H9 (cell line): ENCODE measurements at regions not wholly inside any gene's neighbourhood (a gene's known extent, or its start where the extent isn't known, plus 50 kb on each side); places are given as distances from the start of the nearest gene placed in this dataset.

Experiments
- DNase-seq: peaks from one replicate; pipeline ENCODE4 v3.0.0-alpha.2; 2017
- H2AFZ ChIP-seq: one replicate; pipeline ENCODE4 v1.6.1; 2013; ENCODE audit warnings: mild to moderate bottlenecking, low read length, control low read depth, moderate library complexity
- H2AK5ac ChIP-seq: 2 replicates; pipeline ENCODE4 v1.6.1; 2013; ENCODE audit warnings: low read length, control low read depth, mixed read lengths; ENCODE audit not compliant: insufficient read length
- H2BK120ac ChIP-seq: one replicate; pipeline ENCODE4 v1.6.1; 2013; ENCODE audit warnings: low read depth, mild to moderate bottlenecking, low read length, control low read depth, inconsistent platforms; ENCODE audit not compliant: poor library complexity, severe bottlenecking
- H2BK12ac ChIP-seq: 2 replicates; pipeline ENCODE4 v1.6.1; 2013; ENCODE audit warnings: low read length, control low read depth, mixed read lengths, low read depth; ENCODE audit not compliant: insufficient read length
- H2BK15ac ChIP-seq: 2 replicates; pipeline ENCODE4 v1.6.1; 2013; ENCODE audit warnings: low read depth, low read length, control low read depth
- H2BK20ac ChIP-seq: one replicate; pipeline ENCODE4 v1.6.1; 2013; ENCODE audit warnings: low read depth, mild to moderate bottlenecking, low read length, control low read depth, inconsistent platforms; ENCODE audit not compliant: poor library complexity, severe bottlenecking
- H2BK5ac ChIP-seq: 2 replicates; pipeline ENCODE4 v1.6.1; 2013; ENCODE audit warnings: low read length, control low read depth, mixed read lengths; ENCODE audit not compliant: insufficient read length
- H3K14ac ChIP-seq: 2 replicates; pipeline ENCODE4 v1.6.1; 2013; ENCODE audit warnings: low read length, control low read depth; ENCODE audit not compliant: insufficient read depth
- H3K18ac ChIP-seq: 2 replicates; pipeline ENCODE4 v1.6.1; 2013; ENCODE audit warnings: low read depth, mild to moderate bottlenecking, mixed read lengths, low read length, control low read depth; ENCODE audit not compliant: insufficient read length
- H3K23ac ChIP-seq: 2 replicates; pipeline ENCODE4 v1.6.1; 2013; ENCODE audit warnings: low read length, control low read depth, mixed read lengths, low read depth; ENCODE audit not compliant: insufficient read length
- H3K23me2 ChIP-seq: 2 replicates; pipeline ENCODE4 v1.6.1; 2013; ENCODE audit warnings: low read depth, mild to moderate bottlenecking, mixed read lengths, low read length, control low read depth; ENCODE audit not compliant: insufficient read length, poor library complexity, severe bottlenecking
- H3K27ac ChIP-seq: 2 replicates; pipeline ENCODE4 v1.5.1; 2013; ENCODE audit warnings: low read length, control low read depth, mixed read lengths, low read depth; ENCODE audit not compliant: insufficient read length
- H3K27me3 ChIP-seq: 2 replicates; pipeline ENCODE4 v1.6.1; 2013; ENCODE audit warnings: low read length, control low read depth, inconsistent platforms; ENCODE audit not compliant: insufficient read depth
- H3K4ac ChIP-seq: 2 replicates; pipeline ENCODE4 v1.6.1; 2013; ENCODE audit warnings: low read depth, mild to moderate bottlenecking, control low read depth, inconsistent platforms, low read length, moderate library complexity
- H3K4me1 ChIP-seq: 2 replicates; pipeline ENCODE4 v1.6.1; 2013; ENCODE audit warnings: low read length, control low read depth, inconsistent platforms; ENCODE audit not compliant: insufficient read depth
- H3K4me2 ChIP-seq: 2 replicates; pipeline ENCODE4 v1.6.1; 2013; ENCODE audit warnings: low read length, control low read depth, mixed read lengths; ENCODE audit not compliant: insufficient read length, insufficient read depth
- H3K56ac ChIP-seq: 2 replicates; pipeline ENCODE4 v1.6.1; 2013; ENCODE audit warnings: low read depth, mild to moderate bottlenecking, mixed read lengths, low read length, control low read depth; ENCODE audit not compliant: insufficient read length
- H3K79me1 ChIP-seq: 2 replicates; pipeline ENCODE4 v1.6.1; 2013; ENCODE audit warnings: low read depth, mild to moderate bottlenecking, moderate library complexity, low read length, control low read depth, inconsistent platforms; ENCODE audit not compliant: insufficient read depth, poor library complexity, severe bottlenecking
- H3K79me2 ChIP-seq: 2 replicates; pipeline ENCODE4 v1.6.1; 2013; ENCODE audit warnings: low read length, control low read depth, inconsistent platforms; ENCODE audit not compliant: insufficient read depth
- H3K9ac ChIP-seq: 2 replicates; pipeline ENCODE4 v1.6.1; 2013; ENCODE audit warnings: low read length, control low read depth, mixed read lengths; ENCODE audit not compliant: insufficient read length; ENCODE audit errors: extremely low read depth
- H3K9me3 ChIP-seq: one replicate; pipeline ENCODE4 v1.6.1; 2013; ENCODE audit warnings: low read depth, low read length, inconsistent platforms; ENCODE audit not compliant: control insufficient read depth
- H3T11ph ChIP-seq: one replicate; pipeline ENCODE4 v1.6.1; 2013; ENCODE audit warnings: mild to moderate bottlenecking, low read length, control low read depth, inconsistent platforms
- H4K20me1 ChIP-seq: one replicate; pipeline ENCODE4 v1.6.1; 2013; ENCODE audit not compliant: control insufficient read depth, insufficient read length, insufficient read depth
- H4K5ac ChIP-seq: 2 replicates; pipeline ENCODE4 v1.6.1; 2013; ENCODE audit warnings: low read depth, mild to moderate bottlenecking, mixed read lengths, low read length, control low read depth; ENCODE audit not compliant: insufficient read length
- H4K8ac ChIP-seq: replicated peaks from 2 replicates; pipeline ENCODE4 v1.6.1; 2013; ENCODE audit warnings: low read length, control low read depth, mixed read lengths, low read depth; ENCODE audit not compliant: insufficient read length
- H4K91ac ChIP-seq: 2 replicates; pipeline ENCODE4 v1.6.1; 2013; ENCODE audit warnings: low read depth, mild to moderate bottlenecking, moderate library complexity, mixed read lengths, low read length, control low read depth; ENCODE audit not compliant: insufficient read length
- H3K27ac Mint-ChIP-seq, 3 experiments: 2 replicates in 2 of 3; 3 replicates in 1 of 3; pipeline ENCODE4 v1.8.0; 2020 to 2021; ENCODE audit warnings: mixed read lengths in 3 of 3, mild to moderate bottlenecking in 1 of 3, moderate library complexity in 1 of 3
- H3K27me3 Mint-ChIP-seq: 2 replicates; pipeline ENCODE4 v1.8.0; 2021; ENCODE audit warnings: low read depth, mild to moderate bottlenecking, moderate library complexity, mixed read lengths
- H3K36me3 Mint-ChIP-seq, 3 experiments: 2 replicates in 2 of 3; 3 replicates in 1 of 3; pipeline ENCODE4 v1.8.0; 2020 to 2021; ENCODE audit warnings: low read depth in 3 of 3, mixed read lengths in 3 of 3; ENCODE audit not compliant: insufficient read depth in 1 of 3
- H3K4me1 Mint-ChIP-seq, 2 experiments: 2 replicates each; pipeline ENCODE4 v1.8.0; 2020; ENCODE audit warnings: mixed read lengths in 2 of 2
- H3K4me3 Mint-ChIP-seq, 2 experiments: 2 replicates in 1 of 2; 3 replicates in 1 of 2; pipeline ENCODE4 v1.8.0; 2020 to 2021; ENCODE audit warnings: mild to moderate bottlenecking in 2 of 2, mixed read lengths in 2 of 2, moderate library complexity in 1 of 2
- H3K9me3 Mint-ChIP-seq, 2 experiments: 2 replicates in 1 of 2; 3 replicates in 1 of 2; pipeline ENCODE4 v1.8.0; 2020; ENCODE audit warnings: mild to moderate bottlenecking in 2 of 2, mixed read lengths in 2 of 2, moderate library complexity in 1 of 2
- WGBS: extraction: QIAGEN DNeasy Blood & Tissue Kit; methylation state at CpG from one replicate; pipeline ENCODE4 v1.1.7; 2013; ENCODE audit warnings: missing lambda C conversion rate, low lambda C conversion rate, mixed read lengths; ENCODE audit not compliant: insufficient read length; ENCODE audit errors: extremely low coverage; 5-methylcytosine and 5-hydroxymethylcytosine counted together
- TF ChIP-seq, protein P1 (sequence below): fragments of 200-600 bp; sonication (generic); conservative IDR thresholded peaks from 3 replicates; pipeline ENCODE4 v1.8.0; 2021; ENCODE audit warnings: antibody characterized with exemption, mild to moderate bottlenecking

DNA sequence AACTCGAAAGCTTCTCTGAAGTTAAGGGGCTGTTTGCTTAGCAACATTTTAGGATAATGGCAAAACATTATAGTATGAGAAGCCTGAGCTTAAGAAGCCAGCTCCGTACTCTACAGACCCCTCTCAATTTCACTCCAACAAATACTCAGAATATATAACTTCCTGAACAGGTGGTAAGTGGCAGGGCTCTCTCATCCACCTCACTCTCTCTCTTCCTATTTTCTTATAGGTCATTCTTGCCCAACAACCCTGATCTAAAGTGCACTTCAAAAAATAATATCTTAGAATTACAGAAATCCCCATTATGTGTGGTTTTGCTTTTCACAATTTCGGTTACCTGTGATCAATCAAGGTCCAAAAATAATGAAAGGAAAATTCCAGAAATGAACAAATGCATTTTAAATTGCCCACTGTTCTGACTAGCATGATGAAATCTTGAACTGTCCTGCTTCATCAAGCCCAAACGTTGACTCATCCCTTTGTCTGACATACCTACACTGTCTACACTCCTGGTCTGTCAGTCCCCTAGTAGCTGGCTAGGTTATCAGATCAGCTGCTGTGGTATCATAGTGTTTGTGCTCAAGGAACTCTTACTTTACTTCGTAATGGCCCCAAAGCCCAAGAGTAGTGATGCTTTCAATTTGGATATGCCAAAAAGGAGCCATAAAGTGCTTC lies 122.8 kb upstream of the COL5A2 start:
- no peak overlapping the region for H2BK120ac ChIP-seq
- Mint-ChIP-seq H3K27me3 (no peaks in the 10 kb centered on the region), H3K9me3 (no peaks in the 10 kb centered on the region; a peak in 1 of 5 replicates), H3K4me3 (no peak overlapping the region), H3K27ac (peak overlapping the region in 1 of 3 experiments; percentile 42; a peak in 1 of 7 replicates), H3K36me3 (no peaks in the 10 kb centered on the region), H3K4me1 (no peaks in the 10 kb centered on the region)
- H3T11ph ChIP-seq: no peak overlapping the region
- H3K4me2 ChIP-seq: no peak overlapping the region
- no peaks in the 10 kb centered on the region for H3K9me3 ChIP-seq
- no peak for DNase-seq
- H4K91ac ChIP-seq: no peak overlapping the region
- H3K56ac ChIP-seq: no peak overlapping the region
- no peak overlapping the region for H3K9ac ChIP-seq
- H3K4me1 ChIP-seq: no peaks in the 10 kb centered on the region
- H2AK5ac ChIP-seq: no peak overlapping the region
- no peak overlapping the region for H3K4ac ChIP-seq
- H3K23ac ChIP-seq: no peak overlapping the region
- no peaks in the 10 kb centered on the region for H3K27me3 ChIP-seq
- H2BK20ac ChIP-seq: no peak overlapping the region
- H3K79me1 ChIP-seq: no peaks in the 10 kb centered on the region
- H2BK15ac ChIP-seq: no peak overlapping the region
- no peak overlapping the region for H2BK12ac ChIP-seq
- TF ChIP-seq, protein P1, sequence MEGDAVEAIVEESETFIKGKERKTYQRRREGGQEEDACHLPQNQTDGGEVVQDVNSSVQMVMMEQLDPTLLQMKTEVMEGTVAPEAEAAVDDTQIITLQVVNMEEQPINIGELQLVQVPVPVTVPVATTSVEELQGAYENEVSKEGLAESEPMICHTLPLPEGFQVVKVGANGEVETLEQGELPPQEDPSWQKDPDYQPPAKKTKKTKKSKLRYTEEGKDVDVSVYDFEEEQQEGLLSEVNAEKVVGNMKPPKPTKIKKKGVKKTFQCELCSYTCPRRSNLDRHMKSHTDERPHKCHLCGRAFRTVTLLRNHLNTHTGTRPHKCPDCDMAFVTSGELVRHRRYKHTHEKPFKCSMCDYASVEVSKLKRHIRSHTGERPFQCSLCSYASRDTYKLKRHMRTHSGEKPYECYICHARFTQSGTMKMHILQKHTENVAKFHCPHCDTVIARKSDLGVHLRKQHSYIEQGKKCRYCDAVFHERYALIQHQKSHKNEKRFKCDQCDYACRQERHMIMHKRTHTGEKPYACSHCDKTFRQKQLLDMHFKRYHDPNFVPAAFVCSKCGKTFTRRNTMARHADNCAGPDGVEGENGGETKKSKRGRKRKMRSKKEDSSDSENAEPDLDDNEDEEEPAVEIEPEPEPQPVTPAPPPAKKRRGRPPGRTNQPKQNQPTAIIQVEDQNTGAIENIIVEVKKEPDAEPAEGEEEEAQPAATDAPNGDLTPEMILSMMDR: no peak
- H4K20me1 ChIP-seq: no peaks in the 10 kb centered on the region
- no peak overlapping the region for H4K5ac ChIP-seq
- H2AFZ ChIP-seq: no peak overlapping the region
- H2BK5ac ChIP-seq: no peak overlapping the region
- no peak overlapping the region for H3K27ac ChIP-seq
- WGBS: no CpG with 5 or more reads among the region's 5 CpGs
- no peaks in the 10 kb centered on the region for H3K79me2 ChIP-seq
- no peak overlapping the region for H4K8ac ChIP-seq
- H3K23me2 ChIP-seq: no peaks in the 10 kb centered on the region
- no peak overlapping the region for H3K14ac ChIP-seq
- H3K18ac ChIP-seq: no peak overlapping the region
